ENCODE measurements at regions not wholly inside any gene's neighbourhood (a gene's known extent, or its start where the extent isn't known, plus 50 kb on each side); places are given as distances from the start of the nearest gene placed in this dataset.

- TF ChIP-seq, protein P1, sequence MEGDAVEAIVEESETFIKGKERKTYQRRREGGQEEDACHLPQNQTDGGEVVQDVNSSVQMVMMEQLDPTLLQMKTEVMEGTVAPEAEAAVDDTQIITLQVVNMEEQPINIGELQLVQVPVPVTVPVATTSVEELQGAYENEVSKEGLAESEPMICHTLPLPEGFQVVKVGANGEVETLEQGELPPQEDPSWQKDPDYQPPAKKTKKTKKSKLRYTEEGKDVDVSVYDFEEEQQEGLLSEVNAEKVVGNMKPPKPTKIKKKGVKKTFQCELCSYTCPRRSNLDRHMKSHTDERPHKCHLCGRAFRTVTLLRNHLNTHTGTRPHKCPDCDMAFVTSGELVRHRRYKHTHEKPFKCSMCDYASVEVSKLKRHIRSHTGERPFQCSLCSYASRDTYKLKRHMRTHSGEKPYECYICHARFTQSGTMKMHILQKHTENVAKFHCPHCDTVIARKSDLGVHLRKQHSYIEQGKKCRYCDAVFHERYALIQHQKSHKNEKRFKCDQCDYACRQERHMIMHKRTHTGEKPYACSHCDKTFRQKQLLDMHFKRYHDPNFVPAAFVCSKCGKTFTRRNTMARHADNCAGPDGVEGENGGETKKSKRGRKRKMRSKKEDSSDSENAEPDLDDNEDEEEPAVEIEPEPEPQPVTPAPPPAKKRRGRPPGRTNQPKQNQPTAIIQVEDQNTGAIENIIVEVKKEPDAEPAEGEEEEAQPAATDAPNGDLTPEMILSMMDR (IDR thresholded peaks at IDR 0.05): no peak
- TF ChIP-seq POLR2A (IDR thresholded peaks at IDR 0.05): no peak
- no peak for TF ChIP-seq EP300 (IDR thresholded peaks at IDR 0.05)
These were observed 169.2 kb downstream of the LYPLAL1 start for GRCh38 chr1:219342836-219343235.
